Breast epithelium (tissue), 4 donors: ENCODE measurements at regions not wholly inside any gene's neighbourhood (a gene's known extent, or its start where the extent isn't known, plus 50 kb on each side); places are given as distances from the start of the nearest gene placed in this dataset.

Experiments used
- DNase-seq, 2 donors: peaks; one replicate each; pipeline ENCODE4 v3.0.0-alpha.2; 2019; ENCODE audit warnings: low spot score in 2 of 2
- H3K27ac ChIP-seq, 2 donors: fragments of 200-600 bp; sonication (generic) in 1 of 2; one replicate each; pipeline ENCODE4 v1.5.1; 2016 to 2019; ENCODE audit warnings: mild to moderate bottlenecking in 1 of 2
- H3K27me3 ChIP-seq, 2 donors: fragments of 200-600 bp; sonication (generic) in 1 of 2; one replicate each; pipeline versions ENCODE4 v1.5.1 to v1.6.0; 2017 to 2019; ENCODE audit warnings: control low read depth in 1 of 2, mild to moderate bottlenecking in 1 of 2
- H3K36me3 ChIP-seq: fragments of 200-600 bp; one replicate; pipeline ENCODE4 v1.5.1; 2019
- H3K4me1 ChIP-seq, 2 donors: fragments of 200-600 bp; sonication (generic); one replicate each; pipeline ENCODE4 v1.5.1; 2016 to 2019; ENCODE audit warnings: control low read depth in 1 of 2
- H3K4me3 ChIP-seq, 3 donors: fragments of 200-600 bp; sonication (generic); 1 replicate in 2 of 3; 2 replicates in 1 of 3; pipeline ENCODE4 v1.5.1; 2016 to 2019; ENCODE audit warnings: mild to moderate bottlenecking in 3 of 3, moderate library complexity in 2 of 3
- H3K9me3 ChIP-seq, 2 donors: fragments of 200-600 bp; sonication (generic) in 1 of 2; one replicate each; pipeline ENCODE4 v1.5.1; 2016 to 2019; ENCODE audit warnings: control low read depth in 1 of 2
- CTCF ChIP-seq, 3 donors: fragments of 450-650 bp; IDR thresholded peaks; one replicate each; pipeline ENCODE4 v1.5.1; 2016 to 2017; ENCODE audit warnings: antibody characterized with exemption in 3 of 3, mild to moderate bottlenecking in 3 of 3, moderate library complexity in 3 of 3
- POLR2A ChIP-seq: fragments of 450-650 bp; IDR thresholded peaks from one replicate; pipeline ENCODE4 v1.6.1; 2016; ENCODE audit warnings: antibody characterized with exemption, mild to moderate bottlenecking, moderate library complexity
- POLR2AphosphoS5 ChIP-seq, 3 donors: sonication (generic); formaldehyde crosslinking; IDR thresholded peaks; one replicate each; pipeline ENCODE4 v1.6.1; 2017; ENCODE audit warnings: antibody characterized with exemption in 3 of 3
- intact Hi-C: fragments of 100-400 bp; cut with DNase I; formaldehyde crosslinking; loops from one replicate; pipeline ENCODE4 v1.15.1; 2023; ENCODE audit warnings: low total_unique reads

GRCh38 chr7:114317450-114318098 is 97.0 kb upstream of the FOXP2 start:
- no peaks in the 10 kb centered on the region for H3K9me3 ChIP-seq
- no peak overlapping the region for H3K27ac ChIP-seq
- TF ChIP-seq POLR2AphosphoS5 (IDR thresholded peaks at IDR 0.05) (no peak), POLR2A (no peak), CTCF (IDR thresholded peaks at IDR 0.05) (no peak)
- no peak overlapping the region for H3K4me3 ChIP-seq
- H3K36me3 ChIP-seq: no peaks in the 10 kb centered on the region
- no peak for DNase-seq
- H3K27me3 ChIP-seq: no peaks in the 10 kb centered on the region
- intact Hi-C loops: no loop called here
- no peaks in the 10 kb centered on the region for H3K4me1 ChIP-seq

GRCh38 chr7:114312649-114313048 is 102.0 kb upstream of the FOXP2 start:
- intact Hi-C loops: no loop called here
- H3K4me1 ChIP-seq: no peaks in the 10 kb centered on the region
- H3K27me3 ChIP-seq: no peaks in the 10 kb centered on the region
- H3K4me3 ChIP-seq: no peak overlapping the region
- H3K9me3 ChIP-seq: no peaks in the 10 kb centered on the region
- no peak for DNase-seq
- H3K36me3 ChIP-seq: no peaks in the 10 kb centered on the region
- no peak overlapping the region for H3K27ac ChIP-seq
- TF ChIP-seq CTCF (IDR thresholded peaks at IDR 0.05) (no peak), POLR2AphosphoS5 (IDR thresholded peaks at IDR 0.05) (no peak), POLR2A (no peak)

GRCh38 chr7:114310345-114311110 is 104.1 kb upstream of the FOXP2 start:
- no peak overlapping the region for H3K27ac ChIP-seq
- H3K27me3 ChIP-seq: no peaks in the 10 kb centered on the region
- intact Hi-C loops: no loop called here
- H3K4me1 ChIP-seq: no peaks in the 10 kb centered on the region
- no peak for DNase-seq
- TF ChIP-seq POLR2AphosphoS5 (IDR thresholded peaks at IDR 0.05): no peak
- no peak for TF ChIP-seq POLR2A
- no peak for TF ChIP-seq CTCF (IDR thresholded peaks at IDR 0.05)
- H3K9me3 ChIP-seq: no peaks in the 10 kb centered on the region
- no peaks in the 10 kb centered on the region for H3K36me3 ChIP-seq
- no peak overlapping the region for H3K4me3 ChIP-seq

GRCh38 chr7:114309729-114310128 is 104.9 kb upstream of the FOXP2 start:
- TF ChIP-seq POLR2AphosphoS5 (IDR thresholded peaks at IDR 0.05) (no peak), CTCF (IDR thresholded peaks at IDR 0.05) (no peak), POLR2A (no peak)
- H3K9me3 ChIP-seq: no peaks in the 10 kb centered on the region
- DNase-seq: no peak
- no peaks in the 10 kb centered on the region for H3K4me1 ChIP-seq
- H3K27ac ChIP-seq: no peak overlapping the region
- intact Hi-C loops: no loop called here
- H3K4me3 ChIP-seq: no peak overlapping the region
- H3K36me3 ChIP-seq: no peaks in the 10 kb centered on the region
- H3K27me3 ChIP-seq: no peaks in the 10 kb centered on the region

- H3K27ac ChIP-seq: no peak overlapping the region
- H3K9me3 ChIP-seq: no peaks in the 10 kb centered on the region
- no peak for DNase-seq
- intact Hi-C loops: loop anchor here (5.0 kb wide), 1 partner anchor 1284 kb away; no protein-coding TSS in a partner anchor
- H3K4me1 ChIP-seq: no peaks in the 10 kb centered on the region
- H3K4me3 ChIP-seq: no peak overlapping the region
- TF ChIP-seq POLR2A (no peak), CTCF (IDR thresholded peaks at IDR 0.05) (no peak), POLR2AphosphoS5 (IDR thresholded peaks at IDR 0.05) (no peak)
- no peaks in the 10 kb centered on the region for H3K27me3 ChIP-seq
- no peaks in the 10 kb centered on the region for H3K36me3 ChIP-seq
Observed at GRCh38 chr7:114303301-114303700, 111.3 kb upstream of the FOXP2 start.
